ENCODE measurements at regions not wholly inside any gene's neighbourhood (a gene's known extent, or its start where the extent isn't known, plus 50 kb on each side); places are given as distances from the start of the nearest gene placed in this dataset.
"Not testable (repeated sequence)": the region's sequence is repeated elsewhere in the genome, so short reads cannot be mapped to it uniquely, and the experiment has no call there.

DNA sequence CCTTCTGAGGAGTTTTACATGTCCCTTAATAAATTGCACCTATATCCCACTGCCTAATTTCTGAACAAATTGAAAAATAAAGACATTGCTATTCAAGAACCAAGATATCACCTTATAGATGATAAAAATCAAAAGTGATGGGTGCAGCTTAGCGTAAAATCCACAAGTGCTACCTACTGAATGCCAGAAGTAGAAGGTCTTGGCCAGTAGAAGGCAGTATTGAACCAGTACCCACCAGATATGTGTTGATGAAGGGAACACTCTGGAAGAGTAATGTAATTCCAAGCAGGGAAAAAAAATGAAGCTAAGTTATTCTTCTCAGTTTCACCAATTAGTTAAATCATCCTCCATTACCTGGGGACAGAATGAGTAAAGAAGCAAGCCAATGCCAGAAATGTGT, 125.5 kb downstream of the ZFY start:
- not testable (repeated sequence) for TF ChIP-seq POLR2A (IDR thresholded peaks at IDR 0.05; ENCODE audit: low read depth, low read length); EZH2 (IDR thresholded peaks at IDR 0.05; ENCODE audit: borderline replicate concordance, low read depth, low read length, severe bottlenecking); POLR2AphosphoS5 (IDR thresholded peaks at IDR 0.05; ENCODE audit: insufficient read depth, low read depth, low read length); JUN (IDR thresholded peaks at IDR 0.05; ENCODE audit: borderline replicate concordance, insufficient read depth, insufficient read length, low read depth); MYC (IDR thresholded peaks at IDR 0.05; ENCODE audit: low read depth, low read length); GATA2 (IDR thresholded peaks at IDR 0.05; ENCODE audit: insufficient read depth, insufficient read length, low read depth, low read length)
- TF ChIP-seq, protein P1, sequence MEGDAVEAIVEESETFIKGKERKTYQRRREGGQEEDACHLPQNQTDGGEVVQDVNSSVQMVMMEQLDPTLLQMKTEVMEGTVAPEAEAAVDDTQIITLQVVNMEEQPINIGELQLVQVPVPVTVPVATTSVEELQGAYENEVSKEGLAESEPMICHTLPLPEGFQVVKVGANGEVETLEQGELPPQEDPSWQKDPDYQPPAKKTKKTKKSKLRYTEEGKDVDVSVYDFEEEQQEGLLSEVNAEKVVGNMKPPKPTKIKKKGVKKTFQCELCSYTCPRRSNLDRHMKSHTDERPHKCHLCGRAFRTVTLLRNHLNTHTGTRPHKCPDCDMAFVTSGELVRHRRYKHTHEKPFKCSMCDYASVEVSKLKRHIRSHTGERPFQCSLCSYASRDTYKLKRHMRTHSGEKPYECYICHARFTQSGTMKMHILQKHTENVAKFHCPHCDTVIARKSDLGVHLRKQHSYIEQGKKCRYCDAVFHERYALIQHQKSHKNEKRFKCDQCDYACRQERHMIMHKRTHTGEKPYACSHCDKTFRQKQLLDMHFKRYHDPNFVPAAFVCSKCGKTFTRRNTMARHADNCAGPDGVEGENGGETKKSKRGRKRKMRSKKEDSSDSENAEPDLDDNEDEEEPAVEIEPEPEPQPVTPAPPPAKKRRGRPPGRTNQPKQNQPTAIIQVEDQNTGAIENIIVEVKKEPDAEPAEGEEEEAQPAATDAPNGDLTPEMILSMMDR (IDR thresholded peaks at IDR 0.05; ENCODE audit: extremely low read depth in 1 of 2, insufficient read depth in 1 of 2, low read depth in 1 of 2, low read length in 2 of 2) = not testable (repeated sequence)
- TF ChIP-seq, protein P2, sequence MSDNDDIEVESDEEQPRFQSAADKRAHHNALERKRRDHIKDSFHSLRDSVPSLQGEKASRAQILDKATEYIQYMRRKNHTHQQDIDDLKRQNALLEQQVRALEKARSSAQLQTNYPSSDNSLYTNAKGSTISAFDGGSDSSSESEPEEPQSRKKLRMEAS (IDR thresholded peaks at IDR 0.05; ENCODE audit: insufficient read depth, insufficient read length) = not testable (repeated sequence)
